ENCODE measurements at regions not wholly inside any gene's neighbourhood (a gene's known extent, or its start where the extent isn't known, plus 50 kb on each side); places are given as distances from the start of the nearest gene placed in this dataset.

GRCh38 chr21:35325953-35326352, 276.9 kb upstream of the RUNX1 start:
- TF ChIP-seq CTCF (conservative IDR thresholded peaks at IDR 0.05; ENCODE audit: low read length): no peak
- TF ChIP-seq EZH2phosphoT487 (IDR thresholded peaks at IDR 0.05; ENCODE audit: borderline replicate concordance): no peak
